ENCODE measurements at regions not wholly inside any gene's neighbourhood (a gene's known extent, or its start where the extent isn't known, plus 50 kb on each side); places are given as distances from the start of the nearest gene placed in this dataset.
A peak's percentile ranks its signal among the peaks of the same experiment; 100 is the strongest.
"Not testable (repeated sequence)": the region's sequence is repeated elsewhere in the genome, so short reads cannot be mapped to it uniquely, and the experiment has no call there.

GRCh38 chr5:122209601-122210000, 80.3 kb downstream of the ZNF474 start:
- not testable (repeated sequence) for DNase-seq (ENCODE audit: low read depth, low spot score)

GRCh38 chr5:122218778-122219177, 89.4 kb downstream of the ZNF474 start:
- no peak overlapping the region for H3K27ac ChIP-seq
- no peak for DNase-seq (ENCODE audit: low read depth, low spot score)

More at GRCh38 chr5:122209601-122210000, 80.3 kb downstream of the ZNF474 start:
- not testable (repeated sequence) for H3K27ac ChIP-seq

- no peak overlapping the region for H3K27ac ChIP-seq
- DNase-seq (ENCODE audit: low read depth, low spot score) = no peak
Measured at GRCh38 chr5:122219436-122220166, 90.3 kb downstream of the ZNF474 start.

- no peak for DNase-seq (ENCODE audit: low read depth, low spot score)
Measured at GRCh38 chr5:122220511-122220910, 91.2 kb downstream of the ZNF474 start.

GRCh38 chr5:122221857-122222256, 90.2 kb upstream of the SNCAIP start:
- H3K27ac ChIP-seq = no peak overlapping the region

More at GRCh38 chr5:122220511-122220910, 91.2 kb downstream of the ZNF474 start:
- H3K27ac ChIP-seq = no peak overlapping the region

GRCh38 chr5:122222580-122222979, 89.5 kb upstream of the SNCAIP start:
- H3K27ac ChIP-seq = no peak overlapping the region
- no peak for DNase-seq (ENCODE audit: low read depth, low spot score)

More at GRCh38 chr5:122221857-122222256, 90.2 kb upstream of the SNCAIP start:
- no peak for DNase-seq (ENCODE audit: low read depth, low spot score)

GRCh38 chr5:122228728-122229392, 83.2 kb upstream of the SNCAIP start:
- DNase-seq (ENCODE audit: low read depth, low spot score) = no peak
- no peak overlapping the region for H3K27ac ChIP-seq

- H3K27ac ChIP-seq = no peak overlapping the region
- no peak for DNase-seq (ENCODE audit: low read depth, low spot score)
Measured at GRCh38 chr5:122229551-122229950, 82.5 kb upstream of the SNCAIP start.

- H3K27ac ChIP-seq = no peak overlapping the region
- no peak for DNase-seq (ENCODE audit: low read depth, low spot score)
Measured at GRCh38 chr5:122236270-122237040, 75.6 kb upstream of the SNCAIP start.

- no peak overlapping the region for H3K27ac ChIP-seq
- DNase-seq (ENCODE audit: low read depth, low spot score) = no peak
Measured at GRCh38 chr5:122237906-122238305, 74.1 kb upstream of the SNCAIP start.

GRCh38 chr5:122252319-122252718, 59.7 kb upstream of the SNCAIP start:
- no peak overlapping the region for H3K27ac ChIP-seq
- DNase-seq (ENCODE audit: low read depth, low spot score) = no peak

GRCh38 chr5:122253794-122254193, 58.2 kb upstream of the SNCAIP start:
- no peak for DNase-seq (ENCODE audit: low read depth, low spot score)

GRCh38 chr5:122256388-122256787, 55.6 kb upstream of the SNCAIP start:
- DNase-seq (ENCODE audit: low read depth, low spot score) = no peak
- H3K27ac ChIP-seq = no peak overlapping the region

More at GRCh38 chr5:122253794-122254193, 58.2 kb upstream of the SNCAIP start:
- no peak overlapping the region for H3K27ac ChIP-seq

GRCh38 chr5:122257000-122257399, 55.0 kb upstream of the SNCAIP start:
- H3K27ac ChIP-seq = no peak overlapping the region
- DNase-seq (ENCODE audit: low read depth, low spot score) = no peak

GRCh38 chr5:122258241-122258640, 53.8 kb upstream of the SNCAIP start:
- H3K27ac ChIP-seq = no peak overlapping the region
- no peak for DNase-seq (ENCODE audit: low read depth, low spot score)

- H3K27ac ChIP-seq = no peak overlapping the region
Measured at GRCh38 chr5:122258840-122259239, 53.2 kb upstream of the SNCAIP start.

GRCh38 chr5:122259995-122260394, 52.0 kb upstream of the SNCAIP start:
- no peak overlapping the region for H3K27ac ChIP-seq

More at GRCh38 chr5:122258840-122259239, 53.2 kb upstream of the SNCAIP start:
- no peak for DNase-seq (ENCODE audit: low read depth, low spot score)

GRCh38 chr5:122262103-122262502, 49.9 kb upstream of the SNCAIP start:
- no peak for DNase-seq (ENCODE audit: low read depth, low spot score)
- no peak overlapping the region for H3K27ac ChIP-seq

More at GRCh38 chr5:122259995-122260394, 52.0 kb upstream of the SNCAIP start:
- DNase-seq (ENCODE audit: low read depth, low spot score) = peak; percentile 51

Measured in epithelial cell of prostate (primary cell).